GM20000 (cell line): ENCODE measurements at regions not wholly inside any gene's neighbourhood (a gene's known extent, or its start where the extent isn't known, plus 50 kb on each side); places are given as distances from the start of the nearest gene placed in this dataset.

Source experiments
- DNase-seq: peaks from one replicate; pipeline ENCODE4 v3.0.0; 2012; ENCODE audit warnings: low spot score
- CTCF ChIP-seq: IDR thresholded peaks from 2 replicates; pipeline ENCODE4 v1.5.1; 2012; ENCODE audit warnings: mild to moderate bottlenecking, control low read depth; ENCODE audit errors: extremely low read depth, missing control alignments

GRCh38 chr2:107313316-107313715 lies 427.3 kb upstream of the ST6GAL2 start:
- TF ChIP-seq CTCF: no peak
- DNase-seq: no peak

GRCh38 chr2:107320881-107321280 lies 434.9 kb upstream of the ST6GAL2 start:
- DNase-seq: no peak
- no peak for TF ChIP-seq CTCF

- TF ChIP-seq CTCF: no peak
- DNase-seq: no peak
Measured at GRCh38 chr2:107322416-107322815, 436.4 kb upstream of the ST6GAL2 start.

GRCh38 chr2:107323946-107324565 lies 438.1 kb upstream of the ST6GAL2 start:
- no peak for TF ChIP-seq CTCF
- no peak for DNase-seq

GRCh38 chr2:107325981-107326786 lies 440.2 kb upstream of the ST6GAL2 start:
- no peak for TF ChIP-seq CTCF
- DNase-seq: no peak

GRCh38 chr2:107334306-107334705 lies 448.3 kb upstream of the ST6GAL2 start:
- DNase-seq: no peak
- no peak for TF ChIP-seq CTCF

GRCh38 chr2:107336526-107336925 lies 450.6 kb upstream of the ST6GAL2 start:
- no peak for TF ChIP-seq CTCF
- no peak for DNase-seq
